ENCODE measurements at regions not wholly inside any gene's neighbourhood (a gene's known extent, or its start where the extent isn't known, plus 50 kb on each side); places are given as distances from the start of the nearest gene placed in this dataset.

DNA sequence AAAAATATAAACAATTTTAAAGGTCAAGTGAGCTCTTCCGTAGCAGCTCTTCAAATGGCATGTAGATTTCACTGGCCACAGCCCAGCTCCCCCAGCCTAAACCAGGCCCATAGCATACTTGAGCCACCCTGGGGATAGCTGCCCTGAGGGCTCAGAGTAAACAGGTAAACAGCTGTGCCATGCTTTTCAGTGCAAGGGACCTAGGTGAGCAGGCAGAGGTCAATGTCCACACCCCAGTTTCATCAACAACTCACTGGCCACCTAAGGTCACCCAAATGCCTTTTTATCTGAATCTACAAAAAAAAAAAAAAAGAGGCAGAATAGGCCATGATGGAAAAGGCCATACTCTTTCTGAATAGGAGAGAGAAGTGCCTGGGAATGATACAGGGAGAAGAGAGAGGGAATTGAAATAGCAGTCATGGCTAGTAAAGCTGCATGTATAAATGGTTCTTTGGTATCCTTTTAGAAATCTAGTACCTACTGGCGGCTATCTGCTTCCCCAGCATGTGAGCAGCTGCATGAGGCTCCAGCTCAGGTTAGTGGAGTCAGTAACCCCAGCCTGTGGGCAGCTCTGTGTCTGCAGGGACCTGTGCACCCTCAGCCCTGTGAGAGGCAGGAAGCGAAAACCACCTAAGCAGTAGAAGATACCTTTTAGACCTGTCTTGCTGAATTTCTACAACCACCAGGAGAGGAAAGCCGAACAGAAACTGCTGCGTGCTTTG, 77.0 kb downstream of the FOXA2 start:
- CTCF ChIA-PET, result interaction anchor here (1.1 kb wide), 1 partner anchor 25 kb away, joined by 3 read pairs; no protein-coding TSS in a partner anchor
- TF ChIP-seq, protein P1, sequence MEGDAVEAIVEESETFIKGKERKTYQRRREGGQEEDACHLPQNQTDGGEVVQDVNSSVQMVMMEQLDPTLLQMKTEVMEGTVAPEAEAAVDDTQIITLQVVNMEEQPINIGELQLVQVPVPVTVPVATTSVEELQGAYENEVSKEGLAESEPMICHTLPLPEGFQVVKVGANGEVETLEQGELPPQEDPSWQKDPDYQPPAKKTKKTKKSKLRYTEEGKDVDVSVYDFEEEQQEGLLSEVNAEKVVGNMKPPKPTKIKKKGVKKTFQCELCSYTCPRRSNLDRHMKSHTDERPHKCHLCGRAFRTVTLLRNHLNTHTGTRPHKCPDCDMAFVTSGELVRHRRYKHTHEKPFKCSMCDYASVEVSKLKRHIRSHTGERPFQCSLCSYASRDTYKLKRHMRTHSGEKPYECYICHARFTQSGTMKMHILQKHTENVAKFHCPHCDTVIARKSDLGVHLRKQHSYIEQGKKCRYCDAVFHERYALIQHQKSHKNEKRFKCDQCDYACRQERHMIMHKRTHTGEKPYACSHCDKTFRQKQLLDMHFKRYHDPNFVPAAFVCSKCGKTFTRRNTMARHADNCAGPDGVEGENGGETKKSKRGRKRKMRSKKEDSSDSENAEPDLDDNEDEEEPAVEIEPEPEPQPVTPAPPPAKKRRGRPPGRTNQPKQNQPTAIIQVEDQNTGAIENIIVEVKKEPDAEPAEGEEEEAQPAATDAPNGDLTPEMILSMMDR (IDR thresholded peaks at IDR 0.05; ENCODE audit: control extremely low read depth, extremely low read depth, low read depth, missing control alignments), result no peak
- DNase-seq (ENCODE audit: extremely low spot score), result no peak
- POLR2A ChIA-PET, result no interaction called here

DNA sequence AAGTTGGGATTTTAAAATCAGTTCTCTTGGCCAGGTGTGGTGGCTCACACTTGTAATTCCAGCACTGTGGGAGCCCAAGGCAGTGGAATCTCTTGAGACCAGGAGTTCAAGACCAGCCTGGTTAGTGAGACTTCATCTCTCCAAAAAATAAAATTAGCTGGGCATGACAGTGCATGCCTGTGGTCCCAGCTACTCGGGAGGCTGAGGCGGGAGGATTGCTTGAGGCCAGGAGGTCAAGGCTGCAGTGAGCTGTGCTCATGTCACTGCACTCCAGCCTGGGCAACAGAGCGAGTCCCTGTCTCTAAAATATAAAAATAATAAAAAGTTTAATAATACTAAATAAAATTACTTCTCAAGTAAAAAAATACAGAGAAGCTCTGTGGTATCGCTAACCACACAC, 77.5 kb downstream of the FOXA2 start:
- TF ChIP-seq, protein P1 (IDR thresholded peaks at IDR 0.05; ENCODE audit: control extremely low read depth, extremely low read depth, low read depth, missing control alignments), result no peak
- POLR2A ChIA-PET, result no interaction called here
- CTCF ChIA-PET, result interaction anchor here (0.8 to 1.3 kb wide), 2 partner anchors 13 to 17 kb away, joined by 3 to 4 read pairs; no protein-coding TSS in a partner anchor
- DNase-seq (ENCODE audit: extremely low spot score), result no peak

DNA sequence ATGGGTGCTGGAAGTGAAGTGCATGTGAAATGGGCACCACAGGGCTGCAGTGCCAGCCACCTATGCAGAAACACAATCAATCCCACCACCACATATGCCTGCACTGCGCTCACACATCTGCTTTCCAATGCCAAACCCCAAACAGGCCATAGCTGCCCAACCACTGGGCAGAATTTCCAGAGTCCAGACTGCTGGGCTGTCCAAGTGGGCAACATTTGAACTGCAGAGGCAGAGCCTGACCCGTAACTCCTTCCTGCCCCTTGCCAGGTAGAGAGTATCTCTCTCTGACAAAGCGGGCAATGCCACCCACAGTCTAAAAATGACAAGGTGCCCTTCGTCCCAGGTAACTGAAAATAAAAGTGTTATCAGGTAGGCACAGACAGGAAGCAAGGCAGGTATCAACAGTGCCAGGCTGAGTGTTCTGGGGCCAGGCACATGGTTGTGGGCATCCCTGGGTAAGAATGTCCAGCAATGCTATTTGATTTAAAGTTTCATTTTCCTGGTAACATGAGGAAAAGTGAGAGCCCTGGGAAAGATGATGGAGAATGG, 79.5 kb downstream of the FOXA2 start:
- ChIA-PET POLR2A (no interaction called here), CTCF (interaction anchor here (1.5 kb wide), 1 partner anchor 14 kb away, joined by 5 read pairs; no protein-coding TSS in a partner anchor)
- TF ChIP-seq, protein P1 (IDR thresholded peaks at IDR 0.05; ENCODE audit: control extremely low read depth, extremely low read depth, low read depth, missing control alignments), result no peak
- no peak for DNase-seq (ENCODE audit: extremely low spot score)

DNA sequence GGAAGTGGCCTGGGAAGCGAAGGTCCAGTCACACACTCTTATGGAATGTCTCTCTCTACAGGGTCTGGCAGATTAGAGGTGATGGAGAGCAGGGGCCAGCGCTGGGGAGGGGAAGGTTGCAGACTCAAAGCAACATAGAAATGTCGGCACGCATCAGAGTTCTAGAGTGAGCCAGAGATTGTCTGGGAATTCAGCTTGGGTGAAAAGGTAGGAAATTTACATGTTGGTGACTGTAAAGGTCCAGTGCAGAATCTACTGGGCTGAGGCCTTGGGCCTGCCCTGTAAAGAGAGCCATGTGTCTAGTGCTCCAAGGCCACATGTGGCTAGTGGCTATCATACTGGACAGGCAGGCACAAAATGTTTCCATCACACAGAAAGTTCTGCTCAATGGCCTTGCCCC, 80.8 kb downstream of the FOXA2 start:
- ChIA-PET POLR2A (no interaction called here), CTCF (interaction anchor here (1.5 kb wide), 1 partner anchor 13 kb away, joined by 5 read pairs; no protein-coding TSS in a partner anchor)
- TF ChIP-seq, protein P1 (IDR thresholded peaks at IDR 0.05; ENCODE audit: control extremely low read depth, extremely low read depth, low read depth, missing control alignments), result no peak
- no peak for DNase-seq (ENCODE audit: extremely low spot score)

DNA sequence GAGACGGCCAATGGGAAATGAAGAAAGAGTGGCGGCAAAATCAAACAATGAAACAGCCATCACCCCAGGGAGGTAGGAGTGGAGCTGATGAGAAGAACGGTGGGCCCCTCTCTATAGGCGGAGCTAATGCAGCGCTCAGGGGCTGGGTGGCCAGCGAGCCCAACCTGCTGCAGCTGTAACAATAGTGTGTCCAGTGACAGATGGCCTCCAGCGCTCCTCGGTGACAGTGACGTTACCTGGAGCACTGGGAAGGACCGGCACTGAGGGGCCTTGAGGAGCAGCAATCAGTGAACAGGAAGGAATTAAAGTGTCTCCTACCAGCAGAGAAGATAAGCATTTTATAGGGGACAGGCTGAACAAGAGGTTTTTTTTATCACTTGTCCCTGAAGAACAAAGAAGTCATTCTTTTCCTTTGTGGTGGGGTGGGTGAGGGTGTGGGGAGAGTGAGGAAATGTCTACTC, 81.6 kb downstream of the FOXA2 start:
- TF ChIP-seq, protein P1 (IDR thresholded peaks at IDR 0.05; ENCODE audit: control extremely low read depth, extremely low read depth, low read depth, missing control alignments), result no peak
- ChIA-PET POLR2A (no interaction called here), CTCF (no interaction called here)
- DNase-seq (ENCODE audit: extremely low spot score), result no peak

DNA sequence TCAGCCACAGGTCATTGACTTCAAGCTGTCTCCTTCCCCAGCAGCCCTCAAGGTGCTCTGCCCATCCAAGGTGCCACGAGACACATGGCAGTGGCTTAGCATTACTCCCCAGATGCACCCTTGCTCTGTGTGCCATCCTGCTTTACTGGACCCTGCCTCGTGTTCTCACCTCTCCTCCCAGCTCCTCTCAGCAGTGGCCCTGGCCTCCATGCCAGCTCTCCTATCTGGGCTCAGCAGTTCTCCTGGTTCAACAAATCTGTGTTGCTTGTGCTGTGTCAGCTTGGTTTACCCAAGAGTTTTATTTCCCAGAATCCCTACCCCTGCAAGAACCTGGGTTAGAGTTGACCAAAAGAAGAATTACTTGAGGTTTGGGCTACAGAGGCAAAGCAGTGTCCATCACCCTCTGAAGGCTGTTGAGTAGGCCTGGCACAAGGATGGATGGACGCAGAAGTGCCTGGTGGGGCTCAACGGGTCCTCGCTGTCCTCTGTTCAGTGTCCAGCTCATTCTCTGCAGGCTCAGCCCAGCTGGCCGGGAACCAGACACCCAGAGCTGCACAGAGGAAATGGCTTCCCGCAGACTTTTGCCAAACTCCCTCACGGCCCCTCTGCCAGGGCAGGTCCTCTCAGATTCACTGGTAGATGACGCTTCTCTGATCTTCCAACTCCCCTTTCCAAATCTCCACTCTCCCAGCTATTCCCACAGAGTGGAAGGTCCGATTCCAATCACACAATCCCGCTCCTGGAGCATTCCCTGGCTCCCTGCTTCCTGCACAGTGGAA, 82.6 kb downstream of the FOXA2 start:
- POLR2A ChIA-PET, result no interaction called here

More for the DNA sequence above, 82.6 kb downstream of the FOXA2 start:
- DNase-seq (ENCODE audit: extremely low spot score), result no peak
- TF ChIP-seq, protein P1 (IDR thresholded peaks at IDR 0.05; ENCODE audit: control extremely low read depth, extremely low read depth, low read depth, missing control alignments), result no peak
- CTCF ChIA-PET, result interaction anchor here (0.8 to 1.7 kb wide), 2 partner anchors 11 to 12 kb away, joined by 3 to 4 read pairs; no protein-coding TSS in a partner anchor

All from GM10248 (cell line).